Nephron (organoid): ENCODE measurements at regions not wholly inside any gene's neighbourhood (a gene's known extent, or its start where the extent isn't known, plus 50 kb on each side); places are given as distances from the start of the nearest gene placed in this dataset.

Source experiments
- H3K27ac Mint-ChIP-seq, 3 experiments: 2 replicates each; pipeline ENCODE4 v1.8.0; 2020; ENCODE audit warnings: mixed read lengths in 3 of 3, mild to moderate bottlenecking in 2 of 3, moderate library complexity in 1 of 3
- H3K27me3 Mint-ChIP-seq: 2 replicates; pipeline ENCODE4 v1.8.0; 2021; ENCODE audit warnings: low read depth, mild to moderate bottlenecking, moderate library complexity, mixed read lengths
- H3K36me3 Mint-ChIP-seq: 2 replicates; pipeline ENCODE4 v1.8.0; 2020; ENCODE audit warnings: low read depth, mixed read lengths
- H3K4me1 Mint-ChIP-seq: 2 replicates; pipeline ENCODE4 v1.8.0; 2020; ENCODE audit warnings: mixed read lengths
- H3K4me3 Mint-ChIP-seq, 3 experiments: 2 replicates each; pipeline ENCODE4 v1.8.0; 2020; ENCODE audit warnings: mild to moderate bottlenecking in 3 of 3, mixed read lengths in 3 of 3, moderate library complexity in 2 of 3
- H3K9me3 Mint-ChIP-seq: 2 replicates; pipeline ENCODE4 v1.8.0; 2020; ENCODE audit warnings: mixed read lengths
- TF ChIP-seq, protein P1 (sequence below), 3 experiments: fragments of 200-600 bp; sonication (generic); IDR thresholded peaks; one replicate each; pipeline ENCODE4 v1.5.0; 2021; ENCODE audit warnings: antibody characterized with exemption in 3 of 3; ENCODE audit not compliant: unreplicated experiment in 3 of 3

DNA sequence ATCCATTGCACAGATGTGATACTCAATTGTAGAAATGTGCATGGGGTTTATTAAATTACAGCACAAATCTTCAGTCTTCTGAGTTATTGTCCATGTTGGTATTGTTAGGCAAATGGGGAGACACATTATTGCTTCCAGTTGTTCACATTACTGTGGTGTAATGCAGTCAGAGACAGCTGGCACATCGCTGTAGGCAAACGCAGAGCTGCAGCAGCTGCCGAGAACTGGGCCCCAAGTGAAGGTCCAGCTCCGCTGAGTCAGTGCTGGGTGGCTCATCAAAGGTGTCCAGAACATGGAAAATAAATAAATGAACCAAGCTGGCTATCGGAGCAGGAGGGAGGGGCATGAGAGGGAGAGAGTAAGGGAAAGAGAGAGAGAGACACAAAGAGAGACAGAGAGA is 299.1 kb upstream of the OBI1 start:
- Mint-ChIP-seq H3K9me3 (no peaks in the 10 kb centered on the region), H3K36me3 (no peaks in the 10 kb centered on the region), H3K4me1 (peaks cover 11% of the 10 kb centered on the region), H3K4me3 (no peak overlapping the region), H3K27ac (no peak overlapping the region), H3K27me3 (no peaks in the 10 kb centered on the region)
- TF ChIP-seq, protein P1, sequence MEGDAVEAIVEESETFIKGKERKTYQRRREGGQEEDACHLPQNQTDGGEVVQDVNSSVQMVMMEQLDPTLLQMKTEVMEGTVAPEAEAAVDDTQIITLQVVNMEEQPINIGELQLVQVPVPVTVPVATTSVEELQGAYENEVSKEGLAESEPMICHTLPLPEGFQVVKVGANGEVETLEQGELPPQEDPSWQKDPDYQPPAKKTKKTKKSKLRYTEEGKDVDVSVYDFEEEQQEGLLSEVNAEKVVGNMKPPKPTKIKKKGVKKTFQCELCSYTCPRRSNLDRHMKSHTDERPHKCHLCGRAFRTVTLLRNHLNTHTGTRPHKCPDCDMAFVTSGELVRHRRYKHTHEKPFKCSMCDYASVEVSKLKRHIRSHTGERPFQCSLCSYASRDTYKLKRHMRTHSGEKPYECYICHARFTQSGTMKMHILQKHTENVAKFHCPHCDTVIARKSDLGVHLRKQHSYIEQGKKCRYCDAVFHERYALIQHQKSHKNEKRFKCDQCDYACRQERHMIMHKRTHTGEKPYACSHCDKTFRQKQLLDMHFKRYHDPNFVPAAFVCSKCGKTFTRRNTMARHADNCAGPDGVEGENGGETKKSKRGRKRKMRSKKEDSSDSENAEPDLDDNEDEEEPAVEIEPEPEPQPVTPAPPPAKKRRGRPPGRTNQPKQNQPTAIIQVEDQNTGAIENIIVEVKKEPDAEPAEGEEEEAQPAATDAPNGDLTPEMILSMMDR (IDR thresholded peaks at IDR 0.05; ENCODE audit: unreplicated experiment in 3 of 3): no peak

DNA sequence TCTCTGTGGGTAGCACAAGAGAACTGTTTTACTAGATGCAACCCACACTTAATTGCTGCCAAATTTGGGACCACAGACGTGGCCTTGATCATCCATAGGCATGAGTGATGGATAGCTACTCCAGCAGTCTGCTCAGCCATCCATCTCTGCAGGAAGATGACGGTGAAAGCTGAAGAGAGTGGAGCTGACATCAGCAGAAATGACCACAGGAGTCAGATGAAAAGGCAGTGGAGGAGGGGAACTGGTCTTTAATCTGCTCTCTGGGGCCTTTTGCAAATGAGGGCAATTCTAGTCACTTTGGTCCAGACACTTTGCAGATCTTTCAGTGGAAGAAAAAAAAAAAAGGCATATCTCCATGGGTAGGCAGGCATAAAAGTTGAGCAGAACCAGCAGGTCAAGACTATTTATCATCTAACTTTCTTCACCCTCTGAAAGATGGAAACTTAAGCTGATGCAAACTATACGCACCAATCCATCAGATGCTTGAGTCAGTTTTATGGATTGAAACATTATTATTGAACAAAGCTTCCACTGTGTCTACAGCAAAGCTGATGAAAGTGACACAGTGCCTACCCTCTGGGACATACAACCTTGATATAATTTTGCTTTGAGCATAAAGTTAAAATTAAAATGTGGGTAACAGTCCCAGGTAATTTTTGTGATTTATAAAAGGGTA is 281.6 kb upstream of the OBI1 start:
- Mint-ChIP-seq H3K27ac (no peak overlapping the region), H3K36me3 (no peaks in the 10 kb centered on the region), H3K4me1 (no peaks in the 10 kb centered on the region), H3K4me3 (no peak overlapping the region), H3K9me3 (no peaks in the 10 kb centered on the region), H3K27me3 (peaks cover 7% of the 10 kb centered on the region)
- TF ChIP-seq, protein P1 (IDR thresholded peaks at IDR 0.05; ENCODE audit: unreplicated experiment in 3 of 3): no peak

DNA sequence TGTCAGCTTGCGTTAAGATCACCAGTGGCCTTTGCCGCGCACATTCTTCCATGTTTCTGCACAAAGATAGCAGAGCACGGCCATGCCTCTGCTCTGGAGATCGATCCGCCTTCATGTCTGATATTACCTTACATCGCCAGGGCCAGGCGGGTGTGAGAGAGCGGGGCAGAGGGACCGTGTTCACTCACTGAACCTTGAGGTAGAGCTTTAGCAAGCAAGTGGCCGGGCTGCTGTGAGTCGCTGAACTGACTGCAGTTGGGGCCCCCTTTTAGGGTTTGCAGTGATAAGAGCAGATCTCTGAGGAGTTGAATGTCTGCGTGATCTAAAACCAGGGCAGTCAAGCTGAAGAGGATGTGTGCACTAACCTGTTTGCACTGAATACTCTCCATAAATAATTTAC is 275.4 kb upstream of the OBI1 start:
- Mint-ChIP-seq H3K27ac (no peak overlapping the region), H3K27me3 (peaks cover 7% of the 10 kb centered on the region), H3K36me3 (no peaks in the 10 kb centered on the region), H3K4me3 (no peak overlapping the region), H3K9me3 (no peaks in the 10 kb centered on the region), H3K4me1 (peaks cover 7% of the 10 kb centered on the region)
- TF ChIP-seq, protein P1 (IDR thresholded peaks at IDR 0.05; ENCODE audit: unreplicated experiment in 3 of 3): no peak

DNA sequence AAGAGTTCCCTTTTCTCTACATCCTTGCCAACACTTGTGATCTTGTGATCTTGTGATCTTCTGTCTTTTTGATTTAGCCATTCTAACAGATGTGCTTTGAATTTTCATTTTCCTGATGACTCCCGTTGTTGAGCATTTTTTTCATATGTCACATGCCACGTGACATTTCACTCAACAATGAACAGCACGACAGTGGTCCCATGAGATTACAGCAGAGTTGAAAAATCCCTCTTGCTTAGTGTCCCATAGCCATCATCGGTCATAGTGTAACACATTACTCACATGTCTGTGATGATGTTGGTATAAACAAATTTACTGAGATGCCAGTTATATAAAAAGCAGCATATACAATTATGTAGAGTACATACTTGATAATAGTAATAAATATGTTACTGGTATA is 256.1 kb upstream of the OBI1 start:
- Mint-ChIP-seq H3K27ac (no peak overlapping the region), H3K4me1 (no peaks in the 10 kb centered on the region), H3K4me3 (no peak overlapping the region), H3K27me3 (no peaks in the 10 kb centered on the region), H3K9me3 (no peaks in the 10 kb centered on the region), H3K36me3 (no peaks in the 10 kb centered on the region)
- TF ChIP-seq, protein P1 (IDR thresholded peaks at IDR 0.05; ENCODE audit: unreplicated experiment in 3 of 3): no peak

DNA sequence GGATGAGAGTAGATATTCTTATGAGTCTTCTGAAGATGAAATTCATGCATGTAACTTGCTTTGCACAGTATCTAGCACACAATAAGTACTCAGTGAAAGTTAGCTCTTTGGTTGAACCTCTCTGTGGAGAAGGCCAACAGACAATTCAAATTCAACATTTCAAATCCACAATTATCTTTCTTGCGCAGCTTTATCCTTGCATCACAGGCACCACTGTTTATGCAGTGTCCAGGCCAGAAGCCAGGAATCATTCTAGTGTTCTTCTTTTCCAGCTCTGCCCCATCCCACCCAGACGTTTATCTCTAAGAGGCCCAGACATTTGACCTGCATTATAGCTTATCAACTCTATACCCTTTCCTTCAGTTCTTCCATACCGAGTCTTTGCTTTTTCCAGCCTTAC is 254.7 kb upstream of the OBI1 start:
- TF ChIP-seq, protein P1 (IDR thresholded peaks at IDR 0.05; ENCODE audit: unreplicated experiment in 3 of 3): no peak
- Mint-ChIP-seq H3K36me3 (no peaks in the 10 kb centered on the region), H3K4me1 (no peaks in the 10 kb centered on the region), H3K4me3 (no peak overlapping the region), H3K9me3 (no peaks in the 10 kb centered on the region), H3K27me3 (no peaks in the 10 kb centered on the region), H3K27ac (no peak overlapping the region)

DNA sequence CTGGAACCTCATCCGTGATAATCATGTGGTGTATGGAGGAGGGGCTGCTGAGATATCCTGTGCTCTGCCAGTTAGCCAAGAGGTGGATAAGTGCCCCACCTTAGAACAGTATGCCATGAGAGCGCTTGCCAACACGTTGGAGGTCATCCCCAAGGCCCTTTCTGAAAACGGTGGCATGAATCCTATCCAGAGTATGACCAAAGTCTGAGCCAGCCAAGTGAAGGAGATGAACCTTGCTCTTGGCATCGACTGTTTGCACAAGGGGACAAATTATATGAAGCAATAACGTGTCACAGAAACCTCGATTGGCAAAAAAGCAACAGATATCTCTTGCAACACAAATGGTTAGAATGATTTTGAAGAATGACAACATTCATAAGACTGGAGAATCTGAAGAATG is 251.2 kb upstream of the OBI1 start:
- no peaks in the 10 kb centered on the region for H3K27me3 Mint-ChIP-seq
- no peaks in the 10 kb centered on the region for H3K4me1 Mint-ChIP-seq
- H3K9me3 Mint-ChIP-seq: no peaks in the 10 kb centered on the region
- H3K4me3 Mint-ChIP-seq: no peak overlapping the region
- no peaks in the 10 kb centered on the region for H3K36me3 Mint-ChIP-seq
- no peak overlapping the region for H3K27ac Mint-ChIP-seq
- TF ChIP-seq, protein P1 (IDR thresholded peaks at IDR 0.05; ENCODE audit: unreplicated experiment in 3 of 3): no peak
